HG02884 (cell line): ENCODE measurements at regions not wholly inside any gene's neighbourhood (a gene's known extent, or its start where the extent isn't known, plus 50 kb on each side); places are given as distances from the start of the nearest gene placed in this dataset.

Source experiments
- ATAC-seq: cut with Tn5 transposase; IDR thresholded peaks from one replicate; pipeline ENCODE4 v1.9.1; 2021; ENCODE audit warnings: mild to moderate bottlenecking, moderate library complexity; ENCODE audit not compliant: unreplicated experiment

- ATAC-seq: no peak
Measured at GRCh38 chr6:43877036-43877435, 107.0 kb downstream of the VEGFA start.

DNA sequence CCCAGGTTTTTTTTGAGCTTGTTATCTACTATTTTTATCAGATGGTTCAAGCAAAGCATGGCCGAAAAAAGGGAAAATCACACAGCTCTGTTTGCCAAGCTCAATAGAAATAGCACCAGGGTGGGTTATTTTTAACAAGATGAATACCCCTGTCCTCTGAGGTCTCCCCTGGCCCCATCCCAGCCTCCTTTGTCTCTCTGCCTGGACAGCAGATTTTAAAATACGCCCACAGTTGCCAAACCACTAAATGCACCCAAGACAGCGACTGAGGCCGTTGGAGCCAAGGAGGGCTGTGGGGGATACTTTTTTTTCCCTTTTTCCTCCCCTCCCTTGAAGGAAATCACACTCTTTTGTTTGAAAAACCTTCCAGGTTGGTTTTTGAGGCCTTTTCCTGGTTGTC is 106.6 kb downstream of the VEGFA start:
- no peak for ATAC-seq

- ATAC-seq: no peak
Measured at GRCh38 chr6:43875849-43876572, 106.0 kb downstream of the VEGFA start.

DNA sequence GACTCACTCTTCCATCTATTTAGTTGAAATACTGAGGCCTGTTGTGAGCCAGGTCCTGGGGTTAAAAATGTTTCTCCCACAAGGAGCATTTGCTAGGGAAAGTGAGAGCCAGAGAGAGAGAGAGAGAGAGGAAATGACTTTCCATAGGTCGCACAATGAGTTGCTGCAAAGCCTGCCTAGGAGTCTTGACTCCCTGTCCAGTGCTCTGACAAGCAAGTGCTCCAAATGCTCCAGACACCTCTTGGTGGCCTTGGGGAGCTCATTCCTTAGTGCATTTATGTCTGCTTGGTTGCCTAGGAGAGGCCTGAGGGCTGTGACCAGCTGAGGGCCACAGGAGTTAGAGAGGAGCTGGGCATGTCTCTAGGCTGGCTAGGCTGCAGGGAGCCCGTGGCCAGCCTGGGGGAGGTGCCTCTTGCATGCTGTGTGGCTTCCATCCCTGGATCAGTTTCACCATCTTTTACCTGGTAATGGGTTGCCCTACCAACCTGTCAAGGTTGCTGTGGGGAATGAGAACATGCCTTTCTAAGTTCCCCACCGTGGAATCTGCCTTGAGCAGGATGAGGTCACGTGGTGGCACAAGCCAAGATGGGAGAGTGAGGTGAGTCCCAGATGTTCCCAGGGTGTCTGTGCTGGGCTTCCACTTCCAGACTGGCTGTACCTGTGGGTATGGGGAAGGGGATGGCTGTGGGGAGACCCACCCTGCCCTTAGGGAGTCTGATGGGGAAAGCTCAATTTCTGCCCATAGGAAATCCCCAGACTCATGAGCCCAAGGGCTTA is 105.0 kb downstream of the VEGFA start:
- no peak for ATAC-seq

- ATAC-seq: no peak
Measured at GRCh38 chr6:43873806-43874714, 104.0 kb downstream of the VEGFA start.

- ATAC-seq: no peak
Measured at GRCh38 chr6:43871933-43872332, 101.9 kb downstream of the VEGFA start.

DNA sequence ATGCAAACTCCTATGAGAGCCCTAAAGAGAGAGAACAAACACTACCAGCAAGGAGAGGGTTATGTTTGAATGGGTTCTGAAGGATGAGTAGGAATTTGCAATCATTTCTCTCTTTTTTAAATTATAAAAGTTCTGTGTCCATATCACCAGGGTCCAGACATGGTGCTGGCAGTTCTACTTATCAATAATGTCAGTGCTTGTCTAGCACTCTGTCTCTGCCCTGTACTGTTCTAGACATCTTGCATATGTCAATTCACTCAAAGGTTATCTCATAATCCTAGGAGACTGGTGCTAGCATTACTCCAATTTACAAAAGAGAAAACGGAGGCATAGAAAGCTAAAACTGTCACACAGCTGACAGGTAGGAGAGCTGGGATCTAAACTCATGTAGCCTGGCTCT is 101.3 kb downstream of the VEGFA start:
- ATAC-seq: no peak

- no peak for ATAC-seq
Measured at GRCh38 chr6:43870660-43871061, 100.7 kb downstream of the VEGFA start.

DNA sequence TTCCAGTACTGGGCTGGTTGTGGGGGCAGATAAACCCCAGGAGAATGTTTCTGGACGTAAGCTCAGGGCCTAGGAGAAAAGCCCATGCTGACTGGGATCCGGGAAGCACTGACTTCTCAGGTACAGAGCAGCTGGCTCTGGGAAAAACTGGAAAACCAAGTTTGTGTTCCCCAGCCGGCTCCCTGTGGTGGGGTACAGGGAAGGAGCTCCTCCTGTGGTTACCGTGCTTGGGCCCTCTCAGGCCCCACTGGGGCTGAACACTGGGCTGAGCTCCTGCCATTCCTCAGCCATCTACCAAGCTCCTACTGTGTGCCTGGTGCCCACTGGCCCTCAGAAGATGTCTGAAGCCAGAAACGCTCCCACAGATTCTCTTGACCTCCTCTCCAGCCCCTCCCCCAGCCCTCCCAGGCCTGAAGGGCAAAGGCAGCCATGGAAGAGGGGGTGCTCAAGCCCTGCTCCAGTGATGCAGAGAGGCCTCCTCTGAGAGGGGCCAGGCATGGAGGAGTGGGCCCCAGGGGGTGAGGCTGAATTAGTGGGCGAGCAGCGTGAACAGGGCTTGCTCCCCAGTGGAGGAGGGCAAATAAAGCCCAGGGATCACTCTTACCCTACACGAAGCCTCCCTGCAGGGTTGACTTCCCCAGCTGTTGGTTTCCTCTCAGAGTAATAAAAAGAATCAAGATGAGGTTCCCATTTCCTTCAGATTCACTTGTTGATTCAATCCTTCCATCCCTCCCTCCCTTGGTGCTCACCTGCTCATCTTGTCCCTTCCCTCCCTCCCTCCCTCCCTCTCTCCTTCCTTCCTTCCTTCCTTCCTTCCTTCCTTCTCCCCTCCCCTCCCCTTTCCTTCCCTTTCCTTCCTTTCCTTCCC is 100.0 kb downstream of the VEGFA start:
- ATAC-seq: no peak

GRCh38 chr6:43869079-43869710 is 99.2 kb downstream of the VEGFA start:
- no peak for ATAC-seq

GRCh38 chr6:43868467-43868866 is 98.5 kb downstream of the VEGFA start:
- no peak for ATAC-seq

GRCh38 chr6:43867996-43868395 is 98.0 kb downstream of the VEGFA start:
- no peak for ATAC-seq

DNA sequence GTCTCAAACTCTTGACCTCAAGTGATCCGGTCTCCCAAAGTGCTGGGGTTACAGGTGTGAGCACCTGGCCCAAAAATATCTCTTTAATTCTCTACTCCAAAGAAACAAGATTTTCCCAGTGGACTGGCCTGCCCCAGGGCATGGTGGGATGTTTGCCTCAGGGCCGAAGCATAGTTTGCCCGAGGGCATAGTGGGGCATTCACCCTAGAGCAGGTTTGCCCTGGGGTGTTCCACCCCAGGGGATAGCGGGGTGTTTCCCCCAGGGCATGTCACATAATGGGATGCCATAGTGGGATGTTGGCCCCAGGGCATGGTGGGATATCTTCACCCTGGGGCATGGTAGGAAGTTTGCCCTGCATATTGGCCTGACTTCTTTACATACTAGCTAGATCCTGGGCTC is 97.2 kb downstream of the VEGFA start:
- ATAC-seq: no peak

DNA sequence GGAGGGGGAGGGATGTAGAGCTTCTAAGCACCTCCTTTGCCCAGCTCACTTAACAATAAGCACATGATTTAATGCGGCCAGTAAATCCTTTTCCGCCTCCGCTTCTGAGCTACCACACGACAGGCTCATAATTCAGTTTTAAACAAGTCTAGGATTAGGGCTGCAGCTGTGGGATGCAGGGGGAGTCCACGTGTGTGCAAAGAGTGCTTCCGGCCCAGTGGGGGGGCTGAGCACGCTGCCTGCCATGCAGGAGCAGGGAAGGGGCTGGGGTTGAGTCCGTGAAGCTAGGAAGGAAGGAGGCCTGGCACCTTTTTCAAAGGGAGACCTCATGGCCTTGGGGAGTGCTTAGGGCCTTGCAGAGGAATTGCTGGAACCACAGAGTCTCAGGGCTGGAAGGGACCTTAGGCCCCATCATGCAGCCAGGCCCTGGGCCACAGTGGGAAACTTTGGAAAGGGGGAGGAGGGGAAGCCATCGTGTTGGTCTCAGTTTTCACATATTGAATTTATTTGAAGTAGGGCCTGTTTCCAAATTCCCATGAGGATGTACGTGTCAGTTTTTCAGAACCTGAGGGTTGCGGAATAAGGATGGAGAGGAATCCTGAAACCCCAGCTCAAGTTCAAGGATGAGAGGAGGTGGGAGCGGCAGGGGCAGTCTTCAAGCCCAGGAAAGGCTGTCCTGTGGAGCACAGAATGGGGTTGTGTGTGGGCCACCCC is 96.1 kb downstream of the VEGFA start:
- no peak for ATAC-seq

DNA sequence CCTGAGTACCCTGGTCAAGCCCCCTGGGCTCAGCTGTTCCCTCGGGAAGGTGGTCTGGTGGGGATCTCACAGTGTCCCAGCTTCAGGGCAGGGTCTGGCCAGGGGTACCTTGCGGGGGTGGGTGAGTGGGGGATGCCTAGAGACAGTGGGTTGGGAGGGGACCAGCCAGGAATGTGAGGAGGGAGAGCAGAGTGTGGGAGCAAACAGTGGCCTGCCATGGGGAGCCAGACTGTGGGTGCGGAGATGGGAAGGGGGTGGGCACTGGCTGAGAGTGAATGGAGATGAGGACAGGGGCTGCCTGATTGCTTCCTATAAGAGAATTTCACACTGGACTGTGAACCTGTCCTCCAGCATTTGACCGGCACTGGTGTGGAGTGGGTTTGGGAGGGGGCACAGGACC is 95.1 kb downstream of the VEGFA start:
- no peak for ATAC-seq

- no peak for ATAC-seq
Measured at GRCh38 chr6:43862925-43863324, 92.9 kb downstream of the VEGFA start.

DNA sequence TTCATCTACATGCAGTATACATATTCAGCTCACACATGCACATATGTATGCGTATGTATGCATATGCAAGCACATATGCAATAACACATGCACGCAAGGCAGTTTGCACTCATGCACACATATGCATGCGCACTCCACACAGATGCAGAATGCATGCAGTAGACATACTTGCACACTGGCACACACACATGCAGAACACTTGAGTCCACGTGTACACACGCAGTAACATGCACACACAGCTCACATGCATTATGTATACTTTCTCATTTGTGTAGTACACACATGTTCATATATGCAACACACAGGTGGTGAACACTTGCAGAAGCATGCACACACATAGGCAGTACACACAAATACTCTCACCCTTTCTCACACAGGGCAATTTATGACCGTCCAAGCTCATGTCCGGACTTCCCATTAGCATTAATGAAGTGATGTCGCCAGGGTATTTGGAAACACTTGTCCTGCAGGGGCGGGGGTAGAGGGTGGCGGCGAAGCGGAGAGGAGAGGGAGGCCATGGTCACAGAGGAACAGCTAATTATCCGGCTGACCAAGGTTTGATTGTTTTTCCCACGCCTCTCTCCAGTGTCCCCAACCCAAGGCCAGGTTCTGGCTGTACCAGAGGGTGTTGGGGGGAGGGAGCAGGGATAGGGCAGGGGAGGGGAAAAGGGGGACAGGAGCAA is 91.3 kb downstream of the VEGFA start:
- no peak for ATAC-seq

DNA sequence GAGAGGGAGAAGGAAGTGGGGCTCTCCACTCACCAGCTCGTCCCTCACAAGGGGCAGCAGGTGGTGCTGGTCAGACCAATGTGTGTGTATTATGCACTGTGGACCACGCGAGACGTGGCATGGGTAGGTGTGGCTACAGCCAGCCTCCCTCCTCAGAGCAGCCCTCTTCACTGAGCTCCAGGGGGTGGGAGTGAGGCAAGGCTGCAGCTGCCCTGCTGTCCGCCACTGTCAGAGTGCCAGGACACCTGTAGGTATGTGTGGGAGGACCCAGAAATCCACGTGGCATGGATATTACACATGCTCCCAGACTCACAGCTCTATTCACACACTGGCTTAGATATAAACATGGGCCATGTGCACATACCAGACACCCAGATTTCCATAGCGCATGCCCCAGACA is 90.3 kb downstream of the VEGFA start:
- ATAC-seq: no peak

DNA sequence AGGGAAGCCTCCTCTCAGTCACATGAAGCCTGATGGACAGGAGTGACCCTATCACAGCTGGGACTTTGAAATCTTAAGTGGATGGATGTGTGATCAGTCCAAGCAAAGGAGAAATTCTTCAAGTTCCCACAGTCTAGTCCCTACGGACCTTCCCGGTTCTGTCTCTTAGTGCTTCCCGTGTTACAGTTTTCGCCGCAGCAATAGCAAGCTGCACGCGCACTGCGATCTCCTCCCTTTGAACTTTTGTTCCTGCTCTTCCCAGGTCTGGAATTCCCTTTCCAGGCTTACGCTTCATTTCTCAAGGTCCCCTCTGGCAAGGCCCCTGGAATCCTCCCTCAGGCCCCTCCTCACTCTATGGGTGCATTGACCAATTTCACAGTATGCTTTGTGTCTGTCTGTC is 89.2 kb downstream of the VEGFA start:
- ATAC-seq: no peak
